Hepatocyte (in vitro differentiated cells): ENCODE measurements at regions not wholly inside any gene's neighbourhood (a gene's known extent, or its start where the extent isn't known, plus 50 kb on each side); places are given as distances from the start of the nearest gene placed in this dataset.

Source experiments
- CTCF ChIP-seq: fragments of 200-600 bp; sonication (generic); IDR thresholded peaks from 2 replicates; pipeline ENCODE4 v1.5.1; 2016; ENCODE audit warnings: antibody characterized with exemption, mild to moderate bottlenecking; ENCODE audit not compliant: poor library complexity
- EZH2 ChIP-seq: fragments of 200-600 bp; sonication (generic); IDR thresholded peaks from 2 replicates; pipeline ENCODE4 v1.6.1; 2016; ENCODE audit warnings: antibody characterized with exemption, mild to moderate bottlenecking, borderline replicate concordance
- EZH2phosphoT487 ChIP-seq: fragments of 200-600 bp; sonication (generic); IDR thresholded peaks from one replicate; pipeline ENCODE4 v1.6.1; 2018; ENCODE audit warnings: antibody characterized with exemption, mild to moderate bottlenecking, low read depth, moderate library complexity; ENCODE audit not compliant: unreplicated experiment, severe bottlenecking

GRCh38 chr18:52008330-52008729 is 331.7 kb upstream of the DCC start:
- TF ChIP-seq CTCF (no peak), EZH2 (no peak), EZH2phosphoT487 (no peak)
